OCI-LY7 (cell line): ENCODE measurements at regions not wholly inside any gene's neighbourhood (a gene's known extent, or its start where the extent isn't known, plus 50 kb on each side); places are given as distances from the start of the nearest gene placed in this dataset.
A peak's percentile ranks its signal among the peaks of the same experiment; 100 is the strongest.

Experiments
- BruUV-seq: library from RNA; stranded (reverse); fragments of 400-500 nt; replicated peaks from 2 replicates; lab custom pipeline; 2021; lab: Mats Ljungman, UMichigan
- CTCF ChIA-PET: fragments of 300-600 bp; sonication (Branson Sonifier 250); formaldehyde crosslinking; loops from one replicate; lab custom pipeline; 2022; ENCODE audit warnings: antibody characterized with exemption; ENCODE audit not compliant: unreplicated experiment; lab: Charles Lee
- POLR2A ChIA-PET: fragments of 300-600 bp; sonication (Branson Sonifier 250); formaldehyde crosslinking; loops from one replicate; lab custom pipeline; 2022; ENCODE audit warnings: antibody characterized with exemption; lab: Charles Lee
- DNase-seq: peaks from one replicate; pipeline ENCODE4 v3.0.0-alpha.2; 2015; ENCODE audit warnings: low spot score
- H2AFZ ChIP-seq: fragments of 200-600 bp; sonication (generic), shearing (Covaris generic); 2 replicates; pipeline ENCODE4 v1.6.1; 2014; ENCODE audit warnings: mild to moderate bottlenecking, antibody characterized with exemption, low read length, moderate library complexity
- H3K27ac ChIP-seq: fragments of 200-600 bp; sonication (generic); 2 replicates; pipeline ENCODE4 v1.5.1; 2014; ENCODE audit warnings: mixed run types, low read depth, mild to moderate bottlenecking, moderate library complexity, low read length, inconsistent platforms; ENCODE audit not compliant: poor library complexity, severe bottlenecking
- H3K36me3 ChIP-seq: fragments of 200-600 bp; sonication (generic); 2 replicates; pipeline ENCODE4 v1.6.1; 2014; ENCODE audit warnings: mild to moderate bottlenecking, antibody characterized with exemption, low read length, moderate library complexity, mixed read lengths; ENCODE audit not compliant: insufficient read depth
- H3K4me1 ChIP-seq: fragments of 200-600 bp; sonication (generic); 2 replicates; pipeline ENCODE4 v1.5.1; 2014; ENCODE audit warnings: mild to moderate bottlenecking, low read length; ENCODE audit not compliant: insufficient read depth, poor library complexity, severe bottlenecking
- H3K4me2 ChIP-seq: fragments of 200-600 bp; sonication (generic); 2 replicates; pipeline ENCODE4 v1.6.1; 2014; ENCODE audit warnings: mild to moderate bottlenecking, low read length
- H3K4me3 ChIP-seq: fragments of 200-600 bp; sonication (generic); 2 replicates; pipeline ENCODE4 v1.5.1; 2014; ENCODE audit warnings: mild to moderate bottlenecking, low read depth, low read length; ENCODE audit not compliant: poor library complexity, severe bottlenecking
- H3K79me2 ChIP-seq: fragments of 200-600 bp; sonication (generic); 2 replicates; pipeline ENCODE4 v1.6.1; 2016; ENCODE audit warnings: low read depth, mild to moderate bottlenecking, low read length, moderate library complexity, mixed read lengths; ENCODE audit not compliant: insufficient read depth
- H3K9me2 ChIP-seq: fragments of 200-600 bp; sonication (generic); 2 replicates; pipeline ENCODE4 v1.6.1; 2016; ENCODE audit warnings: mild to moderate bottlenecking, low read length, mixed read lengths; ENCODE audit not compliant: insufficient read depth
- H3K9me3 ChIP-seq: fragments of 200-600 bp; sonication (generic); 2 replicates; pipeline ENCODE4 v1.6.1; 2014; ENCODE audit warnings: mild to moderate bottlenecking, mixed run types, low read length, mixed read lengths
- H4K20me1 ChIP-seq: fragments of 200-600 bp; sonication (generic); 2 replicates; pipeline ENCODE4 v1.6.1; 2014; ENCODE audit warnings: mild to moderate bottlenecking, antibody characterized with exemption, low read length, moderate library complexity, mixed read lengths; ENCODE audit not compliant: insufficient read depth
- CTCF ChIP-seq: fragments of 200-600 bp; sonication (generic); conservative IDR thresholded peaks from 2 replicates; pipeline ENCODE4 v1.5.1; 2014; ENCODE audit warnings: mild to moderate bottlenecking, antibody characterized with exemption, low read length, moderate library complexity, mixed read lengths
- EZH2phosphoT487 ChIP-seq: fragments of 200-600 bp; sonication (generic); IDR thresholded peaks from 2 replicates; pipeline ENCODE4 v1.6.1; 2018; ENCODE audit warnings: low read depth, borderline replicate concordance, mild to moderate bottlenecking, mixed run types, antibody characterized with exemption, low read length, moderate library complexity, mixed read lengths
- intact Hi-C: fragments of 100-400 bp; cut with micrococcal nuclease; formaldehyde crosslinking; loops from one replicate; pipeline ENCODE4 v1.10.0; 2022; ENCODE audit not compliant: unreplicated experiment

GRCh38 chr20:37615340-37616109 is 78.3 kb upstream of the CTNNBL1 start:
- no peak overlapping the region for H3K4me2 ChIP-seq
- CTCF ChIA-PET: no interaction called here
- H3K27ac ChIP-seq: no peak overlapping the region
- H3K9me3 ChIP-seq: no peaks in the 10 kb centered on the region
- H3K79me2 ChIP-seq: no peaks in the 10 kb centered on the region
- BruUV-seq: no TSS peak
- TF ChIP-seq CTCF (peak; percentile 90), EZH2phosphoT487 (no peak)
- H3K4me3 ChIP-seq: no peak overlapping the region
- H3K4me1 ChIP-seq: no peaks in the 10 kb centered on the region
- H2AFZ ChIP-seq: no peak overlapping the region
- peak; percentile 64 for DNase-seq
- no peaks in the 10 kb centered on the region for H3K9me2 ChIP-seq
- intact Hi-C loops: loop anchor here (5.0 kb wide), 1 partner anchor 377 kb away; no protein-coding TSS in a partner anchor
- POLR2A ChIA-PET: no interaction called here
- H4K20me1 ChIP-seq: no peaks in the 10 kb centered on the region
- no peaks in the 10 kb centered on the region for H3K36me3 ChIP-seq

GRCh38 chr20:37611852-37612251 is 82.0 kb upstream of the CTNNBL1 start:
- no peak overlapping the region for H3K4me2 ChIP-seq
- BruUV-seq: no TSS peak
- TF ChIP-seq EZH2phosphoT487 (no peak), CTCF (no peak)
- no peak for DNase-seq
- H3K4me1 ChIP-seq: no peaks in the 10 kb centered on the region
- no peak overlapping the region for H2AFZ ChIP-seq
- H3K79me2 ChIP-seq: no peaks in the 10 kb centered on the region
- intact Hi-C loops: no loop called here
- ChIA-PET CTCF (no interaction called here), POLR2A (no interaction called here)
- H3K9me2 ChIP-seq: no peaks in the 10 kb centered on the region
- no peaks in the 10 kb centered on the region for H3K36me3 ChIP-seq
- H3K9me3 ChIP-seq: no peaks in the 10 kb centered on the region
- H3K27ac ChIP-seq: no peak overlapping the region
- no peak overlapping the region for H3K4me3 ChIP-seq
- no peaks in the 10 kb centered on the region for H4K20me1 ChIP-seq

GRCh38 chr20:37611346-37611745 is 82.5 kb upstream of the CTNNBL1 start:
- no peak overlapping the region for H3K4me3 ChIP-seq
- intact Hi-C loops: no loop called here
- H3K4me2 ChIP-seq: no peak overlapping the region
- ChIA-PET POLR2A (no interaction called here), CTCF (no interaction called here)
- H3K9me3 ChIP-seq: no peaks in the 10 kb centered on the region
- H3K4me1 ChIP-seq: no peaks in the 10 kb centered on the region
- no TSS peak for BruUV-seq
- DNase-seq: no peak
- no peak for TF ChIP-seq EZH2phosphoT487
- TF ChIP-seq CTCF: no peak
- no peaks in the 10 kb centered on the region for H4K20me1 ChIP-seq
- no peaks in the 10 kb centered on the region for H3K79me2 ChIP-seq
- H3K27ac ChIP-seq: no peak overlapping the region
- no peak overlapping the region for H2AFZ ChIP-seq
- no peaks in the 10 kb centered on the region for H3K36me3 ChIP-seq
- H3K9me2 ChIP-seq: no peaks in the 10 kb centered on the region
